Mesenchymal stem cell (in vitro differentiated cells and primary cell): ENCODE measurements at regions not wholly inside any gene's neighbourhood (a gene's known extent, or its start where the extent isn't known, plus 50 kb on each side); places are given as distances from the start of the nearest gene placed in this dataset.
"Not testable (repeated sequence)": the region's sequence is repeated elsewhere in the genome, so short reads cannot be mapped to it uniquely, and the experiment has no call there.

Experiments used
- DNase-seq: peaks from one replicate; pipeline ENCODE4 v3.0.0-alpha.2; 2013
- H2AFZ ChIP-seq: one replicate; pipeline ENCODE4 v1.6.1; 2013; ENCODE audit warnings: low read depth, mild to moderate bottlenecking, control low read depth, inconsistent platforms, low read length, moderate library complexity
- H2AK5ac ChIP-seq: 2 replicates; pipeline ENCODE4 v1.6.1; 2013; ENCODE audit warnings: low read length, moderate library complexity, mild to moderate bottlenecking, inconsistent platforms; ENCODE audit not compliant: severe bottlenecking
- H2BK120ac ChIP-seq: one replicate; pipeline ENCODE4 v1.6.1; 2013; ENCODE audit warnings: low read depth, mild to moderate bottlenecking, inconsistent platforms, low read length, moderate library complexity
- H2BK12ac ChIP-seq, 2 experiments: one replicate each; pipeline ENCODE4 v1.6.1; 2013; ENCODE audit warnings: inconsistent platforms in 2 of 2, low read length in 2 of 2, mild to moderate bottlenecking in 2 of 2, moderate library complexity in 2 of 2, control low read depth in 1 of 2
- H2BK15ac ChIP-seq: one replicate; pipeline ENCODE4 v1.6.1; 2013; ENCODE audit warnings: mild to moderate bottlenecking, low read depth, inconsistent platforms; ENCODE audit not compliant: poor library complexity, severe bottlenecking
- H2BK5ac ChIP-seq: 2 replicates; pipeline ENCODE4 v1.6.1; 2013; ENCODE audit warnings: low read depth, mild to moderate bottlenecking, low read length, control low read depth, inconsistent platforms; ENCODE audit not compliant: poor library complexity, severe bottlenecking
- H3K14ac ChIP-seq, 2 experiments: one replicate each; pipeline ENCODE4 v1.6.1; 2013; ENCODE audit warnings: inconsistent platforms in 2 of 2, low read length in 2 of 2, control low read depth in 1 of 2, mild to moderate bottlenecking in 1 of 2, moderate library complexity in 1 of 2
- H3K18ac ChIP-seq, 2 experiments: one replicate each; pipeline ENCODE4 v1.6.1; 2013; ENCODE audit warnings: inconsistent platforms in 2 of 2, low read length in 2 of 2, control low read depth in 1 of 2, low read depth in 1 of 2, mild to moderate bottlenecking in 1 of 2
- H3K23ac ChIP-seq, 2 experiments: one replicate each; pipeline ENCODE4 v1.6.1; 2013; ENCODE audit warnings: inconsistent platforms in 2 of 2, low read length in 2 of 2, mild to moderate bottlenecking in 2 of 2, moderate library complexity in 2 of 2, control low read depth in 1 of 2
- H3K27ac ChIP-seq: 2 replicates; pipeline ENCODE4 v1.5.1; 2013; ENCODE audit warnings: mild to moderate bottlenecking, moderate library complexity, low read length, control low read depth, inconsistent platforms; ENCODE audit not compliant: poor library complexity, severe bottlenecking
- H3K27me3 ChIP-seq, 2 experiments: 2 replicates each; pipeline versions ENCODE4 v1.6.1 to v1.7.0; 2013; ENCODE audit warnings: low read length in 2 of 2, mild to moderate bottlenecking in 2 of 2, moderate library complexity in 2 of 2, control low read depth in 1 of 2, inconsistent platforms in 1 of 2; ENCODE audit not compliant: control insufficient read depth in 1 of 2, insufficient read depth in 1 of 2
- H3K36me3 ChIP-seq, 2 experiments: 2 replicates each; pipeline versions ENCODE4 v1.6.1 to v1.7.0; 2013; ENCODE audit warnings: low read length in 2 of 2, control low read depth in 1 of 2, inconsistent platforms in 1 of 2, low read depth in 1 of 2, mild to moderate bottlenecking in 1 of 2; ENCODE audit not compliant: insufficient read depth in 2 of 2, control insufficient read depth in 1 of 2
- H3K4ac ChIP-seq, 2 experiments: one replicate each; pipeline ENCODE4 v1.6.1; 2013; ENCODE audit warnings: inconsistent platforms in 2 of 2, low read length in 2 of 2, mild to moderate bottlenecking in 2 of 2, moderate library complexity in 2 of 2, control low read depth in 1 of 2, low read depth in 1 of 2
- H3K4me1 ChIP-seq: 2 replicates; pipeline ENCODE4 v1.6.1; 2013; ENCODE audit warnings: low read depth, low read length, control low read depth; ENCODE audit not compliant: control insufficient read depth, insufficient read depth
- H3K4me2 ChIP-seq: 2 replicates; pipeline ENCODE4 v1.6.1; 2013; ENCODE audit warnings: low read length, mild to moderate bottlenecking, inconsistent platforms; ENCODE audit not compliant: poor library complexity, severe bottlenecking
- H3K4me3 ChIP-seq, 2 experiments: 2 replicates each; pipeline versions ENCODE4 v1.5.1 to v1.7.0; 2013; ENCODE audit warnings: low read length in 2 of 2, mild to moderate bottlenecking in 2 of 2, control low read depth in 1 of 2, low read depth in 1 of 2; ENCODE audit not compliant: insufficient read depth in 1 of 2
- H3K79me1 ChIP-seq: replicated peaks from 2 replicates; pipeline ENCODE4 v1.6.1; 2013; ENCODE audit warnings: mild to moderate bottlenecking, control low read depth, low read length, inconsistent platforms; ENCODE audit not compliant: poor library complexity, severe bottlenecking
- H3K9ac ChIP-seq: 2 replicates; pipeline ENCODE4 v1.7.0; 2013; ENCODE audit warnings: mild to moderate bottlenecking, low read length, moderate library complexity
- H3K9me3 ChIP-seq: 2 replicates; pipeline ENCODE4 v1.7.0; 2013; ENCODE audit warnings: mild to moderate bottlenecking, low read length; ENCODE audit not compliant: control insufficient read depth
- H4K8ac ChIP-seq: one replicate; pipeline ENCODE4 v1.6.1; 2013; ENCODE audit warnings: inconsistent platforms, mild to moderate bottlenecking, low read length, moderate library complexity
- H4K91ac ChIP-seq: one replicate; pipeline ENCODE4 v1.6.1; 2013; ENCODE audit warnings: mild to moderate bottlenecking, low read length, inconsistent platforms
- WGBS: methylation state at CpG from one replicate; pipeline ENCODE4 v1.1.7; 2013; ENCODE audit warnings: mixed read lengths; 5-methylcytosine and 5-hydroxymethylcytosine counted together

DNA sequence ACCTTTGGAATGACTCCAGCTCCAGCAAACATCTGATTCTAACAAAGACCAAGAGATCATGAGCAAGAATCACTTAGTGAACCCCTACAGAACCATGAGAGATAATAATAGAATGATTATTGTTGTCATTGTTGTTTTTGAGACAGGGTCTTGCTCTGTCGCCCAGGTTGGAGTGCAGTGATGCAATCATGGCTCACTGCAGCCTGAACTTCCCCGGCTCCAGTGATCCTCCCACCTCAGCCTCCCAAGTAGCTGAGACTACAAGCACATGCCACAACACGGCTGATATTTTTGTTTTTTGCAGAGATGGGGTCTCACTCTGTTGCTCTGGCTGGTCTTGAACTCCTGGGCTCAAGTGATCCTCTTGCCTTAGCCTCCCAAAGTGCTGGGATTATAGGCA lies 69.4 kb upstream of the LYRM9 start:
- H2AFZ ChIP-seq, H2AK5ac ChIP-seq, DNase-seq, H4K91ac ChIP-seq, H3K9ac ChIP-seq, H2BK120ac ChIP-seq, H3K4me1 ChIP-seq, H4K8ac ChIP-seq, H2BK15ac ChIP-seq, H3K9me3 ChIP-seq, H3K4me2 ChIP-seq, H3K4ac ChIP-seq, H3K4me3 ChIP-seq, H2BK5ac ChIP-seq, H3K79me1 ChIP-seq, H3K36me3 ChIP-seq, H3K14ac ChIP-seq, H3K18ac ChIP-seq, H3K23ac ChIP-seq, H2BK12ac ChIP-seq, H3K27ac ChIP-seq: not testable (repeated sequence)
- peaks cover 17 to 40% of the 10 kb centered on the region in 2 experiments for H3K27me3 ChIP-seq
- WGBS = 65% methylated on average over 1 of the region's 3 CpGs

GRCh38 chr17:27965224-27965623 lies 72.1 kb upstream of the LYRM9 start:
- Histone ChIP-seq H3K27me3 (peaks cover 22 to 38% of the 10 kb centered on the region in 2 experiments), H4K8ac (no peak overlapping the region), H3K36me3 (no peaks in the 10 kb centered on the region), H3K18ac (no peak overlapping the region), H3K27ac (no peak overlapping the region), H2BK15ac (no peak overlapping the region), H3K4me1 (peaks cover 6% of the 10 kb centered on the region), H3K23ac (no peak overlapping the region), H3K9me3 (no peaks in the 10 kb centered on the region), H3K4me2 (no peak overlapping the region), H2BK5ac (no peak overlapping the region), H3K79me1 (no peaks in the 10 kb centered on the region), H2AFZ (no peak overlapping the region), H2BK120ac (no peak overlapping the region), H3K4me3 (no peak overlapping the region), H4K91ac (no peak overlapping the region), H3K14ac (no peak overlapping the region), H3K4ac (no peak overlapping the region), H3K9ac (no peak overlapping the region), H2BK12ac (no peak overlapping the region), H2AK5ac (no peak overlapping the region)
- DNase-seq = no peak
- WGBS = 56% methylated on average over 6 of the region's 6 CpGs

DNA sequence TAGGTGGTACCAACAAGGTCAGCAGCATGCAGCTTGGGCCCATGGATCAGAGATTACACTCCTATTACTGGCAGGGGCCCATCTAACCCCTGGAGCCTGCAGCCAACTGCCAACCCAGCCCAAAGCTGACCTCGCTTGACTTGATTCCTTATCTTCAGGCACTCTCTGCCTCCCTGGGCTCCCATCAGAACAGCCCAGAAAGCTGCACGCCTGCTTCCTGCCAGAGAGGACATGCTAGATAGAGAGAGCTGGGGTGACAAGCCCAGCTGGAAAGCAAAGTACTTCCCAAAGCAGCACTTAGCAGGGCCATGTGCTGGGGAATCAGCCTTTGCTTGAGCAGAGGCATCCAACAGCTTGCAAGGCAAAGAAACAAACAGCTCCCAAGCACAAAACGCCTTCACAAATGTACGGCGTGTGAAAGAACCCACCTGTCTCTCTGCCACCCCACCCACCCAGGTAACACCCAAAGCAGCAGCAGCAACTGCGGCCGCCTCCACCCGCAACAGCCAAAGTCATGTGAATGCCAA lies 74.2 kb upstream of the NLK start:
- no peak overlapping the region for H2AFZ ChIP-seq
- H3K18ac ChIP-seq = no peak overlapping the region
- no peak overlapping the region for H4K8ac ChIP-seq
- DNase-seq = no peak
- H3K14ac ChIP-seq = no peak overlapping the region
- H3K4ac ChIP-seq = no peak overlapping the region
- peaks cover 6% of the 10 kb centered on the region for H3K4me1 ChIP-seq
- no peak overlapping the region for H2BK120ac ChIP-seq
- no peak overlapping the region for H3K9ac ChIP-seq
- H3K27ac ChIP-seq = no peak overlapping the region
- no peak overlapping the region for H2AK5ac ChIP-seq
- no peaks in the 10 kb centered on the region for H3K9me3 ChIP-seq
- H4K91ac ChIP-seq = no peak overlapping the region
- no peak overlapping the region for H3K23ac ChIP-seq
- peaks cover 18 to 24% of the 10 kb centered on the region in 2 experiments for H3K27me3 ChIP-seq
- 78% methylated on average over 8 of the region's 8 CpGs for WGBS
- H2BK12ac ChIP-seq = no peak overlapping the region
- H3K4me2 ChIP-seq = no peak overlapping the region
- H3K4me3 ChIP-seq = no peak overlapping the region
- no peak overlapping the region for H2BK15ac ChIP-seq
- no peaks in the 10 kb centered on the region for H3K36me3 ChIP-seq
- H2BK5ac ChIP-seq = no peak overlapping the region
- no peaks in the 10 kb centered on the region for H3K79me1 ChIP-seq

DNA sequence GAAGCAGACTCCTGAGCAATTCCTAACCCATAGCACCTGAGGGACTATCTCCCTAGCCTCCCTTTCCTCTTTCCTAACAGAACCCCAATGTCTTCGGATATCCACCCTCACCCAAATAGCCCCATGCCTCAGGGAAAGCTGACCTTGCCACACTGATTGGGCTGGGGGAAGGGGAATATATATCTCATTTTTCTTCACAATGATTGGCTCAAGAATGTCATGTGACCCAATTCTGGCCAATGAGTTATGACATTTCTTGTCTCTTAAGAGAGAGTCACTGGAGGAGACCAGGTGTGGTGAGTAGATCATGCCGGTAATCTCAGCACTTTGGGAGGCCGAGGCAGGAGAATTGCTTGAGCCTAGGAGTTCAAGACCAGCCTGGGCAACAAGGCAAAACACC lies 71.9 kb upstream of the NLK start:
- no peak for DNase-seq
- Histone ChIP-seq H3K27me3 (peaks cover 12 to 15% of the 10 kb centered on the region in 2 experiments), H4K8ac (no peak overlapping the region), H2BK5ac (no peak overlapping the region), H4K91ac (no peak overlapping the region), H3K27ac (no peak overlapping the region), H2AK5ac (no peak overlapping the region), H3K14ac (no peak overlapping the region), H3K36me3 (no peaks in the 10 kb centered on the region), H2BK12ac (no peak overlapping the region), H2BK120ac (no peak overlapping the region), H3K4me3 (no peak overlapping the region), H3K4ac (no peak overlapping the region), H2AFZ (no peak overlapping the region), H3K79me1 (no peaks in the 10 kb centered on the region), H3K23ac (no peak overlapping the region), H3K9me3 (no peaks in the 10 kb centered on the region), H3K18ac (no peak overlapping the region), H2BK15ac (no peak overlapping the region), H3K9ac (no peak overlapping the region), H3K4me2 (no peak overlapping the region), H3K4me1 (no peaks in the 10 kb centered on the region)
- 86% methylated on average over 2 of the region's 3 CpGs for WGBS
